ENCODE measurements at regions not wholly inside any gene's neighbourhood (a gene's known extent, or its start where the extent isn't known, plus 50 kb on each side); places are given as distances from the start of the nearest gene placed in this dataset.

GRCh38 chr2:56082665-56083064 is 101.1 kb upstream of the CCDC85A start:
- Histone ChIP-seq H3K79me2 (ENCODE audit: control insufficient read depth, insufficient read depth, low read length) (no peaks in the 10 kb centered on the region), H2AFZ (ENCODE audit: control insufficient read depth, low read depth, low read length) (no peak overlapping the region), H3K9ac (ENCODE audit: control insufficient read depth, insufficient read depth, low read length) (no peak overlapping the region), H3K27me3 (replicated peaks in 1 of 2; ENCODE audit: control insufficient read depth in 2 of 2, insufficient read depth in 2 of 2, low read length in 1 of 2) (no peaks in the 10 kb centered on the region), H3K9me3 (replicated peaks; ENCODE audit: control insufficient read depth, insufficient read depth, low read length) (no peaks in the 10 kb centered on the region), H3K4me2 (ENCODE audit: control insufficient read depth, insufficient read depth) (no peak overlapping the region), H4K20me1 (ENCODE audit: control insufficient read depth, insufficient read depth) (no peaks in the 10 kb centered on the region), H3K4me1 (ENCODE audit: control insufficient read depth, insufficient read depth, low read length) (no peaks in the 10 kb centered on the region), H3K27ac (ENCODE audit: control insufficient read depth, insufficient read depth) (no peak overlapping the region), H3K4me3 (no peak overlapping the region), H3K36me3 (ENCODE audit: control insufficient read depth in 2 of 2, insufficient read depth in 2 of 2, low read length in 1 of 2) (no peaks in the 10 kb centered on the region)
- RAD21 ChIA-PET (ENCODE audit: unreplicated experiment), result no interaction called here
- CTCF ChIA-PET, result no interaction called here
- POLR2A ChIA-PET, result no interaction called here
- DNase-seq (ENCODE audit: low read depth, low spot score) (no peak), ATAC-seq (no peak), FAIRE-seq (no peak)
- intact Hi-C loops (cut with micrococcal nuclease; ENCODE audit: unreplicated experiment) (no loop called here), in situ Hi-C loops (cut with MboI) (no loop called here)
- no TSS peak for BruUV-seq (replicated peaks)
- no peak for TF ChIP-seq BMI1 (IDR thresholded peaks at IDR 0.05; ENCODE audit: borderline replicate concordance)
- TF ChIP-seq SIX5 (IDR thresholded peaks at IDR 0.05; ENCODE audit: low read depth, low read length, severe bottlenecking), result no peak
- no peak for TF ChIP-seq KLF5 (IDR thresholded peaks at IDR 0.05; ENCODE audit: partially characterized antibody)
- TF ChIP-seq CREB1 (IDR thresholded peaks at IDR 0.05; ENCODE audit: low read depth), result no peak
- TF ChIP-seq ETV6 (conservative IDR thresholded peaks at IDR 0.05 in 1 of 2, IDR thresholded peaks at IDR 0.05 in 1 of 2; ENCODE audit: borderline replicate concordance in 1 of 2, low read depth in 1 of 2), result no peak
- no peak for TF ChIP-seq MTA2 (IDR thresholded peaks at IDR 0.05; ENCODE audit: low read depth)
- TF ChIP-seq ATF7 (IDR thresholded peaks at IDR 0.05; ENCODE audit: low read depth), result no peak
- no peak for TF ChIP-seq BCL11A (IDR thresholded peaks at IDR 0.05; ENCODE audit: low read depth, low read length)
- no peak for TF ChIP-seq CBFB (IDR thresholded peaks at IDR 0.05; ENCODE audit: low read depth)
- TF ChIP-seq PML (IDR thresholded peaks at IDR 0.05; ENCODE audit: low read length), result no peak
- TF ChIP-seq MXI1 (IDR thresholded peaks at IDR 0.05; ENCODE audit: low read depth, low read length), result no peak
- SMC1A ChIA-PET (ENCODE audit: uncharacterized antibody, unreplicated experiment), result no interaction called here
- 0% methylated on average over 4 of the region's 4 CpGs for WGBS (ENCODE audit: insufficient coverage, insufficient replicate concordance, low lambda C conversion rate, missing lambda C conversion rate)

All from GM12878 (cell line).